ENCODE measurements at regions not wholly inside any gene's neighbourhood (a gene's known extent, or its start where the extent isn't known, plus 50 kb on each side); places are given as distances from the start of the nearest gene placed in this dataset.

DNA sequence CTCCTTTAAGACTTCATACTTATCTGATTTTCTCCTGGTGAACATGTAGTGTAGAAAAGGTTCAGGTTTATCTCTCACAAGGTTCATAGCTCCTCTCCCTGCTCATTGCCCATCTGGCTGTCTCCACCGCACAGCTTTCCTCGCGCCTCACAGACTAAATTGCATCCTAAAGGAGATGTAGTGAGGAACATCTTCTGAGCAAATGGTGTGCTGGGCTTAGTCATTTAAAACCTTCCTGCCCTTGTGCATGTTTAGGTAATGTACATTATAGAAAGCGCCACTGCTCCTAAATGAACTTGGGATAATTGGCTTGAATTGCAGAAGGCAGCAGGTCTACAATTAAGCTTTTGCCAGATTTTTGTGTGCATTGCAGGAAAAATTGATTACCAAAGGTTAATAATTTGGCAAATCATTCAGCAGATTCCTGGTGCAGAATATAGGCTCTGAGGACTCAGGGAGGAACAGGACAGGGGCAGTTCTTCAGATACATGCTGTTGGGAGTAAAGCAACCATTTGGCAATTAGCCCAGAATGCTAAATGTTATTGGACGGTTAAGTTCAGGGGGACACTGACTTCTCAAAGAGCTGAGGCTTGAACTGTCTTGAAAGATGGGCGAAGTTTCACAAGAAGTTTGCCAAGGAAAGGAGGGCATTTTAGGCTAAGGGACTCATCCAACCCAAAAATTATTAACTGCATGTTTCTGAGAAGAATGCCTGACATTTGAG, 108.4 kb upstream of the CLDN10 start (continued):
- TF ChIP-seq, protein P1, sequence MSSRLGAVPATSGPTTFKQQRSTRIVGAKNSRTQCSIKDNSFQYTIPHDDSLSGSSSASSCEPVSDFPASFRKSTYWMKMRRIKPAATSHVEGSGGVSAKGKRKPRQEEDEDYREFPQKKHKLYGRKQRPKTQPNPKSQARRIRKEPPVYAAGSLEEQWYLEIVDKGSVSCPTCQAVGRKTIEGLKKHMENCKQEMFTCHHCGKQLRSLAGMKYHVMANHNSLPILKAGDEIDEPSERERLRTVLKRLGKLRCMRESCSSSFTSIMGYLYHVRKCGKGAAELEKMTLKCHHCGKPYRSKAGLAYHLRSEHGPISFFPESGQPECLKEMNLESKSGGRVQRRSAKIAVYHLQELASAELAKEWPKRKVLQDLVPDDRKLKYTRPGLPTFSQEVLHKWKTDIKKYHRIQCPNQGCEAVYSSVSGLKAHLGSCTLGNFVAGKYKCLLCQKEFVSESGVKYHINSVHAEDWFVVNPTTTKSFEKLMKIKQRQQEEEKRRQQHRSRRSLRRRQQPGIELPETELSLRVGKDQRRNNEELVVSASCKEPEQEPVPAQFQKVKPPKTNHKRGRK (CRISPR knock-in tag; IDR thresholded peaks at IDR 0.05; ENCODE audit: borderline replicate concordance) = no peak
- TF ChIP-seq, protein P2, sequence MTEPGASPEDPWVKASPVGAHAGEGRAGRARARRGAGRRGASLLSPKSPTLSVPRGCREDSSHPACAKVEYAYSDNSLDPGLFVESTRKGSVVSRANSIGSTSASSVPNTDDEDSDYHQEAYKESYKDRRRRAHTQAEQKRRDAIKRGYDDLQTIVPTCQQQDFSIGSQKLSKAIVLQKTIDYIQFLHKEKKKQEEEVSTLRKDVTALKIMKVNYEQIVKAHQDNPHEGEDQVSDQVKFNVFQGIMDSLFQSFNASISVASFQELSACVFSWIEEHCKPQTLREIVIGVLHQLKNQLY (CRISPR knock-in tag; IDR thresholded peaks at IDR 0.05) = no peak
- no peak for TF ChIP-seq SOX15 (CRISPR knock-in tag; IDR thresholded peaks at IDR 0.05)
- TF ChIP-seq NR3C1 (CRISPR knock-in tag; conservative IDR thresholded peaks at IDR 0.05; ENCODE audit: low read depth) = no peak
- TF ChIP-seq GABPB1 (CRISPR knock-in tag; IDR thresholded peaks at IDR 0.05) = no peak
- no peak for TF ChIP-seq MXD4 (CRISPR knock-in tag; IDR thresholded peaks at IDR 0.05; ENCODE audit: borderline replicate concordance)
- TF ChIP-seq ZNF423 (CRISPR knock-in tag; IDR thresholded peaks at IDR 0.05) = no peak

DNA sequence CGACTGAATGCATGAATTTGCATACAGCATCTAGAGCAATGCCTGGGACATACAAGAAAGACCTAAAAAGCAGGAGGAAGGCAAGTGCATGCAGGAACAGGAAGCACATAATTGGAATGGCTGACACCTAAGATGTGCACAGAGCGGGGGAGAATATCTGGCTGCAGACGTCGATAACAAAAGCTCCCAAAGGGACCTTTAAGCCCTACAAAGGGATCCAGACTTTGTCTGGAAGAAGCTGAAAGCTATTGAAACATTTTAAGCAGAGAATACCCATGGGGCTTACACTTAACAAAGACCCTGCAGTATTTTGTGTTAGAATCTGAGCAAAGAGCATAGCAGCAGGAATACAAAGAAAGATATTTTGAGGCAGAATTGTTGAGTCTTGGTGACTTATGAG, 107.4 kb upstream of the CLDN10 start:
- ChIA-PET CTCF (interaction anchor here (0.6 to 2.2 kb wide), 3 partner anchors 41 to 188 kb away, joined by 3 to 4 read pairs (median 4); no protein-coding TSS in a partner anchor), POLR2A (no interaction called here)
- H3K36me3 Mint-ChIP-seq = no peaks in the 10 kb centered on the region
- H3K27ac Mint-ChIP-seq = no peak overlapping the region
- TF ChIP-seq, protein P3, sequence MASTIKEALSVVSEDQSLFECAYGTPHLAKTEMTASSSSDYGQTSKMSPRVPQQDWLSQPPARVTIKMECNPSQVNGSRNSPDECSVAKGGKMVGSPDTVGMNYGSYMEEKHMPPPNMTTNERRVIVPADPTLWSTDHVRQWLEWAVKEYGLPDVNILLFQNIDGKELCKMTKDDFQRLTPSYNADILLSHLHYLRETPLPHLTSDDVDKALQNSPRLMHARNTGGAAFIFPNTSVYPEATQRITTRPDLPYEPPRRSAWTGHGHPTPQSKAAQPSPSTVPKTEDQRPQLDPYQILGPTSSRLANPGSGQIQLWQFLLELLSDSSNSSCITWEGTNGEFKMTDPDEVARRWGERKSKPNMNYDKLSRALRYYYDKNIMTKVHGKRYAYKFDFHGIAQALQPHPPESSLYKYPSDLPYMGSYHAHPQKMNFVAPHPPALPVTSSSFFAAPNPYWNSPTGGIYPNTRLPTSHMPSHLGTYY (CRISPR knock-in tag; IDR thresholded peaks at IDR 0.05) = no peak
- TF ChIP-seq TEAD4 (CRISPR knock-in tag; IDR thresholded peaks at IDR 0.05) (no peak), ZNF138 (CRISPR knock-in tag; conservative IDR thresholded peaks at IDR 0.05) (no peak), FOXK1 (CRISPR knock-in tag; IDR thresholded peaks at IDR 0.05) (no peak), ZNF232 (CRISPR knock-in tag; IDR thresholded peaks at IDR 0.05) (no peak), PRRX2 (CRISPR knock-in tag; IDR thresholded peaks at IDR 0.05) (no peak), TCF7 (CRISPR knock-in tag; IDR thresholded peaks at IDR 0.05; ENCODE audit: low read depth) (no peak), ZNF121 (CRISPR knock-in tag; IDR thresholded peaks at IDR 0.05) (no peak), ZBTB21 (CRISPR knock-in tag; IDR thresholded peaks at IDR 0.05; ENCODE audit: borderline replicate concordance) (no peak), GABPB1 (CRISPR knock-in tag; IDR thresholded peaks at IDR 0.05) (no peak), OVOL2 (CRISPR knock-in tag; IDR thresholded peaks at IDR 0.05; ENCODE audit: borderline replicate concordance) (no peak), NFYB (CRISPR knock-in tag; conservative IDR thresholded peaks at IDR 0.05; ENCODE audit: low read depth) (no peak), ZNF416 (CRISPR knock-in tag; IDR thresholded peaks at IDR 0.05) (no peak)
- TF ChIP-seq, protein P2 (CRISPR knock-in tag; IDR thresholded peaks at IDR 0.05) = no peak
- TF ChIP-seq, protein P4, sequence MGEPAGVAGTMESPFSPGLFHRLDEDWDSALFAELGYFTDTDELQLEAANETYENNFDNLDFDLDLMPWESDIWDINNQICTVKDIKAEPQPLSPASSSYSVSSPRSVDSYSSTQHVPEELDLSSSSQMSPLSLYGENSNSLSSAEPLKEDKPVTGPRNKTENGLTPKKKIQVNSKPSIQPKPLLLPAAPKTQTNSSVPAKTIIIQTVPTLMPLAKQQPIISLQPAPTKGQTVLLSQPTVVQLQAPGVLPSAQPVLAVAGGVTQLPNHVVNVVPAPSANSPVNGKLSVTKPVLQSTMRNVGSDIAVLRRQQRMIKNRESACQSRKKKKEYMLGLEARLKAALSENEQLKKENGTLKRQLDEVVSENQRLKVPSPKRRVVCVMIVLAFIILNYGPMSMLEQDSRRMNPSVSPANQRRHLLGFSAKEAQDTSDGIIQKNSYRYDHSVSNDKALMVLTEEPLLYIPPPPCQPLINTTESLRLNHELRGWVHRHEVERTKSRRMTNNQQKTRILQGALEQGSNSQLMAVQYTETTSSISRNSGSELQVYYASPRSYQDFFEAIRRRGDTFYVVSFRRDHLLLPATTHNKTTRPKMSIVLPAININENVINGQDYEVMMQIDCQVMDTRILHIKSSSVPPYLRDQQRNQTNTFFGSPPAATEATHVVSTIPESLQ (CRISPR knock-in tag; IDR thresholded peaks at IDR 0.05) = no peak
- TF ChIP-seq, protein P5, sequence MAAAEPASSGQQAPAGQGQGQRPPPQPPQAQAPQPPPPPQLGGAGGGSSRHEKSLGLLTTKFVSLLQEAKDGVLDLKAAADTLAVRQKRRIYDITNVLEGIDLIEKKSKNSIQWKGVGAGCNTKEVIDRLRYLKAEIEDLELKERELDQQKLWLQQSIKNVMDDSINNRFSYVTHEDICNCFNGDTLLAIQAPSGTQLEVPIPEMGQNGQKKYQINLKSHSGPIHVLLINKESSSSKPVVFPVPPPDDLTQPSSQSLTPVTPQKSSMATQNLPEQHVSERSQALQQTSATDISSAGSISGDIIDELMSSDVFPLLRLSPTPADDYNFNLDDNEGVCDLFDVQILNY (CRISPR knock-in tag; IDR thresholded peaks at IDR 0.05) = no peak
- TF ChIP-seq, protein P6, sequence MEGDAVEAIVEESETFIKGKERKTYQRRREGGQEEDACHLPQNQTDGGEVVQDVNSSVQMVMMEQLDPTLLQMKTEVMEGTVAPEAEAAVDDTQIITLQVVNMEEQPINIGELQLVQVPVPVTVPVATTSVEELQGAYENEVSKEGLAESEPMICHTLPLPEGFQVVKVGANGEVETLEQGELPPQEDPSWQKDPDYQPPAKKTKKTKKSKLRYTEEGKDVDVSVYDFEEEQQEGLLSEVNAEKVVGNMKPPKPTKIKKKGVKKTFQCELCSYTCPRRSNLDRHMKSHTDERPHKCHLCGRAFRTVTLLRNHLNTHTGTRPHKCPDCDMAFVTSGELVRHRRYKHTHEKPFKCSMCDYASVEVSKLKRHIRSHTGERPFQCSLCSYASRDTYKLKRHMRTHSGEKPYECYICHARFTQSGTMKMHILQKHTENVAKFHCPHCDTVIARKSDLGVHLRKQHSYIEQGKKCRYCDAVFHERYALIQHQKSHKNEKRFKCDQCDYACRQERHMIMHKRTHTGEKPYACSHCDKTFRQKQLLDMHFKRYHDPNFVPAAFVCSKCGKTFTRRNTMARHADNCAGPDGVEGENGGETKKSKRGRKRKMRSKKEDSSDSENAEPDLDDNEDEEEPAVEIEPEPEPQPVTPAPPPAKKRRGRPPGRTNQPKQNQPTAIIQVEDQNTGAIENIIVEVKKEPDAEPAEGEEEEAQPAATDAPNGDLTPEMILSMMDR (IDR thresholded peaks at IDR 0.05) = no peak
- peaks cover 11% of the 10 kb centered on the region for H3K4me1 Mint-ChIP-seq
- no peaks in the 10 kb centered on the region for H3K9me3 Mint-ChIP-seq
- no peaks in the 10 kb centered on the region; the same call in none of the 2 replicates for H3K27me3 Mint-ChIP-seq (ENCODE audit: low read depth)
- DNase-seq (ENCODE audit: low spot score) (no peak), ATAC-seq (no peak)
- no peak overlapping the region for H3K4me3 Mint-ChIP-seq
